ENCODE measurements at regions not wholly inside any gene's neighbourhood (a gene's known extent, or its start where the extent isn't known, plus 50 kb on each side); places are given as distances from the start of the nearest gene placed in this dataset.
A peak's percentile ranks its signal among the peaks of the same experiment; 100 is the strongest.

GRCh38 chr17:6346986-6347385, 87.9 kb downstream of the AIPL1 start:
- Histone ChIP-seq H3K9me3 (replicated peaks in 1 of 2; ENCODE audit: control insufficient read depth in 2 of 2, insufficient read depth in 1 of 2, low read depth in 1 of 2, low read length in 2 of 2) (no peaks in the 10 kb centered on the region), H3K4ac (ENCODE audit: low read length) (no peak overlapping the region)
- no peak for DNase-seq (ENCODE audit: low spot score)

DNA sequence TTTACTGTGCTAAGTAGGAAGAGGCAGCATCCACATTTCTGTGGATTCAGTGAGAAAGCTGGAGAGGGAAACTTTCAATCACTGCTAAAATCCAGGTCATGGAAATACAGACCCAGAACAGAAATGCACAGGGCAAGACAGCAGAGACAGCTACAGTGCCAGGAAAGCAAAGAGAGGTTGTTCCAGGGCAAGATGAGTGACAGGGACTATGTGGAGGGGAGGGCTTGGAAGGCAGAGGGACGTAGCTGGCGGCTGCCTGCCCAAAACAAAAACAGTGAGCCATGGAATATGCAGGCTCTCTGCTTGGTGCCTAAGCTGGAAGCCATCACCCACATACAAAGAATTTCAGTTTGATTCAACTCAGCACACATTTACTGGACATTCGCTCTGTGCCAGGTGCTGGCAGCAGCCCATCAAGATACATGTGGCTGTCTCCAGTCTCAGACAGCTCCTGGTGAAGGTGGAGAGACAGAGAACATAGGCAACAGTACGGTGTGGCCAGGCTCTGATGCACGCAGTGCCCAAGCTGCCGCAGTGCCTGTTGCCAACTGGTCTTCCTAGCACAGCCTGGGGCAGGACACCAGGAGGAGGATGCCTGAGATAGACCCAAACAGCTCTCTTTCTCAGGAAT, 88.7 kb downstream of the AIPL1 start:
- no peaks in the 10 kb centered on the region for H3K9me3 ChIP-seq (replicated peaks in 1 of 2; ENCODE audit: control insufficient read depth in 2 of 2, insufficient read depth in 1 of 2, low read depth in 1 of 2, low read length in 2 of 2)
- peak overlapping the region; percentile 65 for H3K9ac ChIP-seq (ENCODE audit: low read depth, low read length, poor library complexity)
- H3K79me1 ChIP-seq (ENCODE audit: low read depth, low read length): no peaks in the 10 kb centered on the region
- H3K23ac ChIP-seq (ENCODE audit: low read depth, low read length, poor library complexity): no peak overlapping the region
- no peak overlapping the region for H2AK5ac ChIP-seq (ENCODE audit: low read depth, low read length)
- no peak for DNase-seq (ENCODE audit: low spot score)
- H3K4me3 ChIP-seq (ENCODE audit: low read length in 2 of 2): no peak overlapping the region
- no peaks in the 10 kb centered on the region for H3K27me3 ChIP-seq (ENCODE audit: control insufficient read depth in 3 of 3, insufficient read depth in 3 of 3, low read depth in 1 of 3, low read length in 3 of 3)
- H3K36me3 ChIP-seq (replicated peaks in 1 of 2; ENCODE audit: control insufficient read depth in 2 of 2, insufficient read depth in 2 of 2, low read length in 2 of 2): no peaks in the 10 kb centered on the region
- no peak overlapping the region for H3K4me2 ChIP-seq (ENCODE audit: insufficient read depth, low read length, poor library complexity, severe bottlenecking)
- H2BK12ac ChIP-seq (ENCODE audit: low read length): no peak overlapping the region
- no peak overlapping the region for H4K8ac ChIP-seq (ENCODE audit: low read depth, low read length)
- H3K14ac ChIP-seq (ENCODE audit: low read length): no peak overlapping the region
- no peak overlapping the region for H4K91ac ChIP-seq (ENCODE audit: low read depth, low read length, poor library complexity)
- H3K18ac ChIP-seq (ENCODE audit: low read length): peak overlapping the region; percentile 29
- no peak overlapping the region for H2BK15ac ChIP-seq (ENCODE audit: low read length)
- no peak overlapping the region for H2BK5ac ChIP-seq (ENCODE audit: low read length)
- H3K27ac ChIP-seq (replicated peaks; ENCODE audit: low read length): no peak overlapping the region
- WGBS, 2 donors (ENCODE audit: extremely low coverage in 2 of 2, insufficient read length in 2 of 2, insufficient replicate concordance in 1 of 2): no CpG with 5 or more reads among the region's 6 CpGs
- no peak overlapping the region for H3K4ac ChIP-seq (ENCODE audit: low read length)
- H2AFZ ChIP-seq (ENCODE audit: low read length): no peak overlapping the region
- no peak overlapping the region for H2BK120ac ChIP-seq (ENCODE audit: low read depth, low read length)
- peaks cover 2 to 3% of the 10 kb centered on the region in 2 donors for H3K4me1 ChIP-seq (ENCODE audit: control insufficient read depth in 2 of 2, insufficient read depth in 1 of 2, low read depth in 1 of 2, low read length in 2 of 2)

More at GRCh38 chr17:6346986-6347385, 87.9 kb downstream of the AIPL1 start:
- Histone ChIP-seq H4K8ac (ENCODE audit: low read depth, low read length) (no peak overlapping the region), H2BK120ac (ENCODE audit: low read depth, low read length) (no peak overlapping the region), H2AK5ac (ENCODE audit: low read depth, low read length) (no peak overlapping the region), H2AFZ (ENCODE audit: low read length) (no peak overlapping the region), H2BK15ac (ENCODE audit: low read length) (no peak overlapping the region), H3K23ac (ENCODE audit: low read depth, low read length, poor library complexity) (no peak overlapping the region), H3K4me3 (ENCODE audit: low read length in 2 of 2) (no peak overlapping the region), H3K4me1 (ENCODE audit: control insufficient read depth in 2 of 2, insufficient read depth in 1 of 2, low read depth in 1 of 2, low read length in 2 of 2) (peaks cover 0 to 3% of the 10 kb centered on the region in 2 donors), H4K91ac (ENCODE audit: low read depth, low read length, poor library complexity) (no peak overlapping the region), H3K79me1 (ENCODE audit: low read depth, low read length) (no peaks in the 10 kb centered on the region), H2BK5ac (ENCODE audit: low read length) (no peak overlapping the region), H3K4me2 (ENCODE audit: insufficient read depth, low read length, poor library complexity, severe bottlenecking) (no peak overlapping the region), H3K36me3 (replicated peaks in 1 of 2; ENCODE audit: control insufficient read depth in 2 of 2, insufficient read depth in 2 of 2, low read length in 2 of 2) (no peaks in the 10 kb centered on the region), H3K14ac (ENCODE audit: low read length) (no peak overlapping the region), H3K27me3 (ENCODE audit: control insufficient read depth in 3 of 3, insufficient read depth in 3 of 3, low read depth in 1 of 3, low read length in 3 of 3) (no peaks in the 10 kb centered on the region), H3K27ac (replicated peaks; ENCODE audit: low read length) (no peak overlapping the region), H3K18ac (ENCODE audit: low read length) (no peak overlapping the region), H3K9ac (ENCODE audit: low read depth, low read length, poor library complexity) (no peak overlapping the region), H2BK12ac (ENCODE audit: low read length) (no peak overlapping the region)
- no CpG with 5 or more reads among the region's 2 CpGs for WGBS, 2 donors (ENCODE audit: extremely low coverage in 2 of 2, insufficient read length in 2 of 2, insufficient replicate concordance in 1 of 2)

DNA sequence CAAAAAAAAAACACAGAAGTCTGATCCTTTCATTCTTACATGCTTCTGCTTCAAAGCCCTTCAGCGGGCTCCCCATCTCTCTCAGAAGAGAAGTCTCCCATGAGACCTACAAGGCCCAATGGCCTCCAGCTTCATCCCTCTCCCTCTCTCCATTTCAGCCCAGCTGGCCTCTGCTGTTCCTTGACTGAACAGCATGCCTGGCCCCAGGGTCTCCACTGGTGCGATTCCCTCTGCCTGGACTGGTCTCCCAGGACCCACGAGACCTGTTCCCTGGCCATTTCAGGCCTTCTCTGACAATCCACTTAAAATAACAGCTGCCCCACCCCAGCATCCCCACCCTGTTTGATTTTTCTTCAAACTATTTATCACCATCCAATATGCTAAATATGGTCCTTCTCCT, 91.2 kb downstream of the AIPL1 start:
- H3K27ac ChIP-seq (replicated peaks; ENCODE audit: low read length): no peak overlapping the region
- H3K4ac ChIP-seq (ENCODE audit: low read length): no peak overlapping the region
- no peak overlapping the region for H2BK15ac ChIP-seq (ENCODE audit: low read length)
- H2AFZ ChIP-seq (ENCODE audit: low read length): no peak overlapping the region
- H3K4me3 ChIP-seq (ENCODE audit: low read length in 2 of 2): no peak overlapping the region
- H3K27me3 ChIP-seq (ENCODE audit: control insufficient read depth in 3 of 3, insufficient read depth in 3 of 3, low read depth in 1 of 3, low read length in 3 of 3): no peaks in the 10 kb centered on the region
- H3K4me1 ChIP-seq (ENCODE audit: control insufficient read depth in 2 of 2, insufficient read depth in 1 of 2, low read depth in 1 of 2, low read length in 2 of 2): peaks cover 3 to 11% of the 10 kb centered on the region in 2 donors
- no peak overlapping the region for H3K23ac ChIP-seq (ENCODE audit: low read depth, low read length, poor library complexity)
- no peak overlapping the region for H3K14ac ChIP-seq (ENCODE audit: low read length)
- no peak overlapping the region for H2AK5ac ChIP-seq (ENCODE audit: low read depth, low read length)
- DNase-seq (ENCODE audit: low spot score): no peak
- H3K4me2 ChIP-seq (ENCODE audit: insufficient read depth, low read length, poor library complexity, severe bottlenecking): no peak overlapping the region
- H3K36me3 ChIP-seq (replicated peaks in 1 of 2; ENCODE audit: control insufficient read depth in 2 of 2, insufficient read depth in 2 of 2, low read length in 2 of 2): no peaks in the 10 kb centered on the region
- no peak overlapping the region for H3K9ac ChIP-seq (ENCODE audit: low read depth, low read length, poor library complexity)
- no peak overlapping the region for H2BK12ac ChIP-seq (ENCODE audit: low read length)
- no peak overlapping the region for H4K91ac ChIP-seq (ENCODE audit: low read depth, low read length, poor library complexity)
- no peak overlapping the region for H2BK120ac ChIP-seq (ENCODE audit: low read depth, low read length)
- no peak overlapping the region for H4K8ac ChIP-seq (ENCODE audit: low read depth, low read length)
- no peak overlapping the region for H2BK5ac ChIP-seq (ENCODE audit: low read length)
- H3K18ac ChIP-seq (ENCODE audit: low read length): no peak overlapping the region
- no peaks in the 10 kb centered on the region for H3K9me3 ChIP-seq (replicated peaks in 1 of 2; ENCODE audit: control insufficient read depth in 2 of 2, insufficient read depth in 1 of 2, low read depth in 1 of 2, low read length in 2 of 2)
- H3K79me1 ChIP-seq (ENCODE audit: low read depth, low read length): no peaks in the 10 kb centered on the region
- no CpG with 5 or more reads among the region's 3 CpGs for WGBS, 2 donors (ENCODE audit: extremely low coverage in 2 of 2, insufficient read length in 2 of 2, insufficient replicate concordance in 1 of 2)

DNA sequence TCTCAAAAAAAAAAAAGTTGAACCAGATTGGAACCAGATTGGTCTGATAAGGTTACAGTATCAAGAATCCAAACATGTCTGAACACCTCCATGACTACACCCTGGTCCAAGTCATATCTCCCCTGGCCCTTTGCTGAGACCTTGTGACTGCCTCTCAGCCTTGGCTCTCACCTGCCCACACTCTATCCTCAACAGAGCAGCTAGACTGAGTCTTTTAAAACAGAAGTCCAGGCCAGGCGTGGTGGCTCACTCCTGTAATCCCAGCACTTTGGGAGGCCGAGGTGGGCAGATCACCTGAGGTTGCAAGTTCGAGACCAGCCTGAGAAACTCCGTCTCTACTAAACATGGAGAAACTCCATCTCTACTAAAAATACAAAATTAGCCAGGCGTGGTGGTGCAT, 91.7 kb downstream of the AIPL1 start:
- H3K36me3 ChIP-seq (replicated peaks in 1 of 2; ENCODE audit: control insufficient read depth in 2 of 2, insufficient read depth in 2 of 2, low read length in 2 of 2): no peaks in the 10 kb centered on the region
- H2BK120ac ChIP-seq (ENCODE audit: low read depth, low read length): no peak overlapping the region
- no peak overlapping the region for H3K4me2 ChIP-seq (ENCODE audit: insufficient read depth, low read length, poor library complexity, severe bottlenecking)
- no CpG with 5 or more reads among the region's 5 CpGs for WGBS, 2 donors (ENCODE audit: extremely low coverage in 2 of 2, insufficient read length in 2 of 2, insufficient replicate concordance in 1 of 2)
- H3K18ac ChIP-seq (ENCODE audit: low read length): no peak overlapping the region
- no peak overlapping the region for H3K27ac ChIP-seq (replicated peaks; ENCODE audit: low read length)
- H3K9me3 ChIP-seq (replicated peaks in 1 of 2; ENCODE audit: control insufficient read depth in 2 of 2, insufficient read depth in 1 of 2, low read depth in 1 of 2, low read length in 2 of 2): no peaks in the 10 kb centered on the region
- H3K4me1 ChIP-seq (ENCODE audit: control insufficient read depth in 2 of 2, insufficient read depth in 1 of 2, low read depth in 1 of 2, low read length in 2 of 2): peaks cover 3 to 12% of the 10 kb centered on the region in 2 donors
- H2BK12ac ChIP-seq (ENCODE audit: low read length): no peak overlapping the region
- no peak overlapping the region for H4K8ac ChIP-seq (ENCODE audit: low read depth, low read length)
- H2AFZ ChIP-seq (ENCODE audit: low read length): no peak overlapping the region
- H3K4me3 ChIP-seq (ENCODE audit: low read length in 2 of 2): no peak overlapping the region
- H2AK5ac ChIP-seq (ENCODE audit: low read depth, low read length): no peak overlapping the region
- H3K4ac ChIP-seq (ENCODE audit: low read length): no peak overlapping the region
- H2BK15ac ChIP-seq (ENCODE audit: low read length): no peak overlapping the region
- no peak overlapping the region for H3K14ac ChIP-seq (ENCODE audit: low read length)
- no peaks in the 10 kb centered on the region for H3K79me1 ChIP-seq (ENCODE audit: low read depth, low read length)
- no peak overlapping the region for H4K91ac ChIP-seq (ENCODE audit: low read depth, low read length, poor library complexity)
- no peak overlapping the region for H3K9ac ChIP-seq (ENCODE audit: low read depth, low read length, poor library complexity)
- H2BK5ac ChIP-seq (ENCODE audit: low read length): no peak overlapping the region
- no peak for DNase-seq (ENCODE audit: low spot score)
- H3K27me3 ChIP-seq (ENCODE audit: control insufficient read depth in 3 of 3, insufficient read depth in 3 of 3, low read depth in 1 of 3, low read length in 3 of 3): no peaks in the 10 kb centered on the region
- H3K23ac ChIP-seq (ENCODE audit: low read depth, low read length, poor library complexity): no peak overlapping the region
